HFF-Myc (cell line): ENCODE measurements at regions not wholly inside any gene's neighbourhood (a gene's known extent, or its start where the extent isn't known, plus 50 kb on each side); places are given as distances from the start of the nearest gene placed in this dataset.
"Not testable (repeated sequence)": the region's sequence is repeated elsewhere in the genome, so short reads cannot be mapped to it uniquely, and the experiment has no call there.

Experiments
- DNase-seq: peaks from one replicate; pipeline ENCODE4 v3.0.0-alpha.2; 2011; ENCODE audit warnings: low read depth; ENCODE audit errors: extremely low read depth
- H3K4me3 ChIP-seq: replicated peaks from 2 replicates; pipeline ENCODE4 v1.5.1; 2011; ENCODE audit warnings: low read depth, mild to moderate bottlenecking, control low read depth, low read length
- CTCF ChIP-seq: IDR thresholded peaks from 2 replicates; pipeline ENCODE4 v1.5.1; 2012; ENCODE audit warnings: mild to moderate bottlenecking, low read depth, low read length, control low read depth; ENCODE audit errors: missing control alignments

GRCh38 chr20:53657732-53658131 is 64.1 kb upstream of the ZNF217 start:
- no peak for DNase-seq
- TF ChIP-seq CTCF: no peak
- H3K4me3 ChIP-seq: no peak overlapping the region

GRCh38 chr20:53657279-53657678 is 63.6 kb upstream of the ZNF217 start:
- H3K4me3 ChIP-seq: no peak overlapping the region
- no peak for TF ChIP-seq CTCF
- DNase-seq: no peak

- no peak for TF ChIP-seq CTCF
- H3K4me3 ChIP-seq: no peak overlapping the region
- DNase-seq: no peak
Observed at GRCh38 chr20:53656293-53657202, 62.9 kb upstream of the ZNF217 start.

GRCh38 chr20:53655625-53656292 is 62.1 kb upstream of the ZNF217 start:
- no peak overlapping the region for H3K4me3 ChIP-seq
- no peak for TF ChIP-seq CTCF

GRCh38 chr20:53654932-53655624 is 61.4 kb upstream of the ZNF217 start:
- TF ChIP-seq CTCF: no peak
- H3K4me3 ChIP-seq: no peak overlapping the region
- no peak for DNase-seq

More at GRCh38 chr20:53655625-53656292, 62.1 kb upstream of the ZNF217 start:
- no peak for DNase-seq

GRCh38 chr20:53654521-53654920 is 60.9 kb upstream of the ZNF217 start:
- H3K4me3 ChIP-seq, DNase-seq: not testable (repeated sequence)

GRCh38 chr20:53652859-53653517 is 59.3 kb upstream of the ZNF217 start:
- no peak overlapping the region for H3K4me3 ChIP-seq
- TF ChIP-seq CTCF: no peak
- no peak for DNase-seq
